HG02870 (cell line): ENCODE measurements at regions not wholly inside any gene's neighbourhood (a gene's known extent, or its start where the extent isn't known, plus 50 kb on each side); places are given as distances from the start of the nearest gene placed in this dataset.

Source experiments
- ATAC-seq: cut with Tn5 transposase; IDR thresholded peaks from one replicate; pipeline ENCODE4 v1.9.1; 2021; ENCODE audit warnings: mild to moderate bottlenecking, moderate library complexity; ENCODE audit not compliant: unreplicated experiment

DNA sequence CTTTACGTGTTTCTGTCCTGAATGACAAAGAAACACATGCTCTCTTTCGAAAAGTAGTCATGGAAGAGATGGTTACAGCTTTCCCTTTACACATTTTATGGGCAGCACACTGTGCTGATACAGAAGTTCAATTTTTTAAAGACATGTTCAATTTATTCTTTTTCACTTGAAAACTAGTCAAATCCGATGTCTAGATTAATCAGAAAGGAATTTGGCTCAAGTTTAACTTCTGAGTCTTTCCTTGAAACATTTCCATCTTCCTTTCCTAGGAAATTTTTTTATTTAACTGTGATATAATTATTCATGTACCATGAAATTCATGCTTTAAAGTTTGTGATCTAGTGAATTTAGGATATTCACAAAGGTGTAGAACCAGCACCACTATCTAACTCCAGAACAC is 360.1 kb downstream of the TNS3 start:
- no peak for ATAC-seq

GRCh38 chr7:47218378-47219176 is 363.3 kb downstream of the TNS3 start:
- no peak for ATAC-seq

DNA sequence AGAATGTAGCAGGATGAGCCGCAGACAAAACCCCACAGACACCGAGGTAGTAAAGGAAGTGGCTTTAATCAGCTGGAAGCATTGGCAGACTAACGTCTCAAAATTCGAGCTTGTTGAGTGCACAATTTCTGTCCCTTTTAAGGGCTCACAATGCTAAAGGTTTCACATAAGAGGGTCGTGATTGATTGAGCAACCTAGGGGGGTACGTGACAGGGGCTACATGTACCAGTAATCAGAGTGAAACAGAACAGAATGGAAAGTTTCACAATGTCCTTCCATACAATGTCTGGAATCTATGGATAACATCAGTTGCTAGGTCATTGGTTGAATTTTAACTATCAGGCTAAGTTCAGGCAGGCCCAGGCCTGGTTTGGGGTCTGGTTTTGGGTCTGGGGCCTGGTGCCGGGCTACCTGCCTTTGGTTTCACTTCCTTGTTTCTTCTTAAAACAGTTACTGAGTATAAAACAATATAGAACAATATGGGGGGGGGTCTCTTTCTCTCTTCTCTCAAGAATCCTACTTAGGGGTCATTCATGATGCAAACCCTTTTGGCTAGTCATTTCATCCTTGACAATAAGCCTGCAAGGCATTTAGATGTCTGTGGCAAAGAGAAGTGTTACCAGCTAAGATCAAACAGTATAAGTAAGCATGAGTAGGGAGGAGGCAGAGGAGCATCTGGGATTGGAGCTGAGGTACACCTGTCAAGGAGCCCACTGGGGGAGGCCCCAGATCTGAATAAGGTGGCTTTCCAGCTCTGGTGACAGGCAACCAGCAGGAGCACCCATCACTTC is 364.1 kb downstream of the TNS3 start:
- ATAC-seq = no peak

DNA sequence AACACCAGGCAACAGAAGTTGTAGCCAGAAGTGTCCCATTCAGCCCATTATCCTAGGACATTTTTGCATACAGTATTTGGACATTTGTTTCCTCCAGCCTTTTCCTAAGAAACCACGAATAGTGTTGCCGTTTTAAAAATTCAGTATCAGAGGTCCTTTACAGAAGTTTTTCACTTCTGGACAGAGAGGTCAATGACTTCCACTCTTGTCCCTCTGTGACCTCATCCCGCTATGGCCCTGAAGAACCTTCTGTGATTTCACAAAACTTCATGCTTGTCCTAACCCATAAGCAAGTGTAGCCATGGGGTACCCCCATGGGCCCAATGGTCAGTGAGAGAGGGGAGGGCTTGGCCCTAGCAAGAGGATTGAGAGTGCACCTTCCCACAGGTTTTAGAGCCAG is 364.8 kb downstream of the TNS3 start:
- no peak for ATAC-seq

GRCh38 chr7:47216439-47216838 is 365.5 kb downstream of the TNS3 start:
- ATAC-seq = no peak

- no peak for ATAC-seq
Observed at GRCh38 chr7:47215640-47216039, 366.3 kb downstream of the TNS3 start.

DNA sequence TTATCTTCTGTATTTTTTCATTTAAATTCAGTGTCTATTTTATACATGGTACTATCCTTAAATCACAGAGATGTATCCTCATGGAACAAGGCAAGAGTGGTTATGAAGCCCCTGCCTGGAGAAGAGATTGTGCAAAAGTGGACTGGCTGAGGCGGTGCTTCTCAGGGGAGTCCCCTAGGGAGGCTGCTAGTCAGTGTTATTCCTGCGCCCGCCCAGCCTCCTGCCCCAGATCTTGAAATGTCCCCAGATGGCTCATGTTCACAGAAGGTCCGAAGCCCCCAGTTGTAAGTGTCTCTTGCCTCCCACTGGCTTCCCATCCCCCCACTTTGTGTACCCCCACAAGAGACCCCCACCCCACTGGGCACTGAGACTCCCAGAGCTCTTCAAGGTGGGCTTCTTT is 366.9 kb downstream of the TNS3 start:
- ATAC-seq = no peak

DNA sequence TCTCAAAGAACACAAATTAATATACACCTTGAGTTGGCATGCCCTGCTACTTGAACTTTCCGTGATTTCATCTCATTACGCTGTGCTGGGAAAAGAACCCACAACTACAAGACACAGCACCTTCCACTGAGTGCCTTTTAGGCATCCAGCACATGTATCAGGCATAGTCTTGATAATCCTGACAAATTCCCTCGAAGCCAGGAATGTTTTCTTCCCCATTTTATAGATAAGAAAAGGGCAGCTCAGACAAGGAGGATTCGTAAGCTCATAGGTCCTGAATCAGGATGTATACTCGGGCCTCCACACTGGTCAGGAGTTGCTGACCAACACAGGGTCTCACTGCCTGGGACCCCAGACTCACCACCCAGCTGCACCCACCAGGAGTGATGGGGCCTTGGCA is 368.6 kb downstream of the TNS3 start:
- ATAC-seq = no peak

DNA sequence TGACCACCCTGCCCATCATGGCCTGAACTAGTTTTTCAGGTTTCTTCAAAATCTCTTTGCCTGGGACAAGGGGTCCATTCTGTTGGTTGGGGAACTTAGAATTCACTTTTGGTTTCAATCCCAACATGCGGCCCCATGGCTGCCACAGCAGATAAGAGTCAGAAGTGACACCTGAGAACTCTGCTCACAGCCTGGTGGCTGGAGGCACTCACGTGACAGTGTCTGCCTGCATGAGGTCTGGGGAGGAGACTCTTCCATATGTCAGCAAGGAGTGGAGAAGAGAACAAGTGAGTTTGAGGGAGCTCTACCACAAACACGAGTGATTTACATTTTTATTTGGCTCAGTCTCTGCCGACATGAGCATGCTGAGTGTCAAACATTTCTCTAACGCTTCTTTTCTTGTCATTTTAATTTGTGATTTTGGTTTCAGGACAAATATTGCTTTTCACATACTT is 370.4 kb downstream of the TNS3 start:
- no peak for ATAC-seq

DNA sequence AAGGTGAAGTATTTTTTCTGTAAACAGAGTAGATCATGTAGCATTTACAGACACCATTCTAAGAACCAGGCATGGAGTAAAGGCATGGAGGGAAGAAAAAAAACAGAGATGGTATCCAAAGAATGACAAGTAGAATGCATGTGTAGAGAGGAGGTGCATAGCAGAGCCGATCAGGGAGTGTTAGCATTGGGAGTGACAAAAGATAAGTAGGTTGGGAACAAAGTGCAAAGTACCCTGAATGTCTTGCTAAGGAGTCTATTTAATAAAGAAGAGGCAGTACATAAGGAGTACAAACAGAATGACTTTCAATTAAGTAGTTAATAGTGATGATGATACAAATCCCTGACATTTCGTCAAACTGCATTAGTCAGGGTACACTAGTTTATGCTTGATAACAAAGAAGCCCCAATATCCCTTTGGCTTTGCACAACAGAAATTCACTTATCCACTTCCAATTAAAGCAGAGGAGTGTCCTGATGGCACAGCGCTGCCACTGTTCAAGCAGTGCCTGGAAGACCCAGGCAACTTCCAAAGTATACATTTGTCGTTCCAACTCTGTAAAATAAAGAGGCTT is 371.5 kb downstream of the TNS3 start:
- no peak for ATAC-seq

- ATAC-seq = no peak
Observed at GRCh38 chr7:47207956-47208355, 374.0 kb downstream of the TNS3 start.

DNA sequence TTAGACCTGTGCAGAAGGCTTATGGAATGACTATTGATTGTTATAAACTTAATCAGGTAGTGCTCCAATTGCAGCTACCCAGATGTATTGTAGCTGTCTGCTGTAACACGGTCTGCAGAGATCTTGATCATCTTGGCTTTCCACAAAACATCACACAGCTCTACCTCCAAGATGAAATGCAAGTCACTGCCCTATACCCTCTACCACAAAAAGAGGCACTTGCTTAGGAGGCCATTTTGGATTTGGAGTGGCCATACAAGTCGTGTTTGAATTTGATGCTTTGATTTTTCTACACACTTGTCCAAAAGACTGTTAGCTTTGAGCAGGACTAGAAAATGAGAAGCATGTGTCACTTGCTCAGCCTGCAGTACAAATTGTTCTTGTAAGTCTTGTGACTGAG is 377.2 kb downstream of the TNS3 start:
- no peak for ATAC-seq

DNA sequence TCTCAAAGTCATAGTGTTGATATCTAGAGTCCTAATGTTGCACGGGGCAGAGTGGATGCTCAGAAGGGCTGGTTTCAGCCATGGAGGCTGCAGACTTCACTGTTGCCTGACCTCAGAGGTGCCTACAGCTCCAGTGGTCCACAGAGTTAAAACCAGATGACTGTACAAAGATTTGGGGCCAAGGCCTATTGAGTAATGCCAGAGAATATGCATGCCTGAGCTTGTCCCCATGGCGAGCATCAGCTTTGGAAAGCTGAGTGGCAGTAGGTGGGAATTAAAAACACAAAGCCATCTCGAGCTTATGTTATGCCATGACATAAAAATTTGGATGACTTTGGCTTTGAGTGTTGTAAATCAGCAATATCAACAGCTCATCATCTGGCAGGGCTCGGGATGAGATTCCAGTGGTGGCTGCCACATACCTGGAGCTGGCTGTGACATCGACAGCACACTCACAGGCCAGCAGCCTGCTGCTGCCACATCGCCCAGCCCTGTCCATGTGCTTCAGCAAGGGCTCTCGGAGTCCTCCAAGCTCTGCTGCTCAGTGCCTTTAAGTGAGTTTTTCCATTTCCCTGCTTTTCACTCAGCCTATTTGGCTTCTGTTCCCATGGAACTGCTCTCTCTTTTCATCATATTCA is 379.6 kb downstream of the TNS3 start:
- no peak for ATAC-seq

GRCh38 chr7:47198159-47198558 is 383.8 kb downstream of the TNS3 start:
- no peak for ATAC-seq

- ATAC-seq = no peak
Observed at GRCh38 chr7:47197486-47197885, 384.4 kb downstream of the TNS3 start.

GRCh38 chr7:47196737-47197136 is 385.2 kb downstream of the TNS3 start:
- no peak for ATAC-seq

DNA sequence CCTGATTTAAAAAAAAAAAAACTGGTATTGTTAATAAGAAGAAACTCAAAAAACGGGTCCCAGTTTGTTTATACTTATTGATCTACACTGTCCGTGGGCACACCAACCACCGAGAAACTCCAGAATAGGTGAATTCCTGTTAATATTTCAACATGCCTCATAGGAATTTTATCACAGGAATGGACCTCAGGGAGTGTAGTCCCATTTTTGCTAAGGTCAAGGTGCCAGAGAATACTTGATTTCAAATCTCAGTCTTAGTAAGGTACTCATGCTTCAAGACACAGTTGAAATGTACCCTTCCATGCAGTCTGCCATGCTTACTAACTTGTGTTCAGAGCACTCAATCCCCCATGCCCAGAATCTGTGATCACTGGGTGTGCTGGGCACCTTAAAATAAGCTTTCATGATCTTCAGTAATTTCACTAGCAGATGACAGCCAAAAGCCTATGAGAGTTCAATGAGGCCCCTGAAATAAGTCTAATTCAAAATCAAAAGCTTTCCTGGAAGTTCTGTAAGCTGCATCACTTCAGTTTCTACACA is 385.7 kb downstream of the TNS3 start:
- ATAC-seq = no peak

DNA sequence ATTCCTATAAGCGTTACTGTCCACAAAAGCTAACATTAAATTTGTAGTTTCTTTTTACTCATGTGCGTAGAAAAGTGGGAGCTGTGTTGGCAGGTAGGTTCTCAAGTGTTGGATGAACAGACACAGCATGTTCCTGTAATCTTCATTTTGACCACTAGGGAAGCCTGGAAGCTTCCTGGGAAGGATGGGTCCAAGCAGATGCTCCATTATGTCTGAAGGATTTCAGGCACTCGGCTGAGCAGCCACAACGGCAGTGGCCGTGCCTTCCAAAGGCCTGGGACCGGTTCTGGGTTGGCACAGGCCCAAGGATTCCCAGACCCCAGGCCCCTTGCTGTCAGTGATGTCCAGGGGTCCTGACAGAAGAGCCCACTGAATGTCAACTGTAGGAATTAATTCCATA is 386.3 kb downstream of the TNS3 start:
- no peak for ATAC-seq

DNA sequence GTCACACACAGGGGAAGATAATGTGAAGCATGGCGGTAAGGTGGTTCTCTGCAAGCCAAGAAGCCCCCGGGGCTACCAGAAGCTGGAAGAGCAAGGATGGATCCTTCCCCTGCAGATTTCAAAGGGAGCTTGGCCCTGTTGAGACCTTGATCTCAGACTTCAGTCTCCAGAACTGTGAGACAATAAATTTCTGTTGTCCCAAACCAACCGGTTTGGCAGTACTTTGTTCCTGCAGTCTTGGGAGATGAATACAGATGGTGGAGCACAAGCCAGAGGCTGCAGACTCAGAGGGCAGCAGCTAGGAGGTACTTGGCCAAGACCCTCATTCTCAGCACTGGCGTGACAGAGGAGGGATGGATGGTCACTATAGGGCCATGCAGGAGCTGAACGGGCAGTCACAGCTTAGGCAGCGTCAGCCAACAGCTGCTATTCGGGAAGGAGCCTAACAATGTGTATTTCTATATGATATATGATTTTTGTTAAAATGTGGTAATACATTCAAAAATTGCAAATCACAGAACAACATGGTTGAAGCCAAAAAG is 387.3 kb downstream of the TNS3 start:
- no peak for ATAC-seq

DNA sequence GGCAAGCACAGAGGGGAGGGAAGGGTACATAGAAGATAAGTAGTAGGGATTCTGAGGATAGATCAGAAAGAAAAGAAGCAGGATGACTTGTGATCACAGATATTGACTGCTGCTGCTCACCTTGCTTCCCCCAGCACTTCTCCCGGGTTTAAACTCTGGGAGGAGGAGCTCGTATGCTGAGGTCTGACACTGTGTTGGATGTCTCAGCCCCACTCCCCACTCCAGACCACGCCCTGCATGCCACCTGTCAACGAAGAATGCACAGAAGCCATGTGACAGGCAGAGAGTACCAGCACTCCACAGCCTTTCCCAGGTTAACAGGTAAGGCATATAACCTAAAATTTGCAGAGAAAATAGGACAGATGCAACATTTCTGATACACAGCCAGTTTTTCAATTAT is 388.9 kb downstream of the TNS3 start:
- ATAC-seq = no peak

- no peak for ATAC-seq
Observed at GRCh38 chr7:47191876-47192291, 390.0 kb downstream of the TNS3 start.
